Forelimb muscle (tissue), 1 donor: ENCODE measurements at regions not wholly inside any gene's neighbourhood (a gene's known extent, or its start where the extent isn't known, plus 50 kb on each side); places are given as distances from the start of the nearest gene placed in this dataset.
"Not testable (repeated sequence)": the region's sequence is repeated elsewhere in the genome, so short reads cannot be mapped to it uniquely, and the experiment has no call there.

ENCODE experiments used
- DNase-seq: peaks from one replicate; pipeline ENCODE4 v3.0.0-alpha.2; 2013; ENCODE audit warnings: low read depth

GRCh38 chr20:41719151-41719550 lies 101.0 kb upstream of the CHD6 start:
- DNase-seq: no peak

- no peak for DNase-seq
Observed at GRCh38 chr20:41717483-41717882, 99.3 kb upstream of the CHD6 start.

- DNase-seq: no peak
Observed at GRCh38 chr20:41716911-41717310, 98.7 kb upstream of the CHD6 start.

GRCh38 chr20:41716436-41716835 lies 98.3 kb upstream of the CHD6 start:
- DNase-seq: no peak

GRCh38 chr20:41715526-41715925 lies 97.3 kb upstream of the CHD6 start:
- DNase-seq: no peak

- no peak for DNase-seq
Observed at GRCh38 chr20:41714030-41714429, 95.9 kb upstream of the CHD6 start.

GRCh38 chr20:41704896-41705295 lies 86.7 kb upstream of the CHD6 start:
- no peak for DNase-seq

GRCh38 chr20:41702647-41703046 lies 84.5 kb upstream of the CHD6 start:
- DNase-seq: no peak

GRCh38 chr20:41701588-41702348 lies 83.6 kb upstream of the CHD6 start:
- DNase-seq: no peak

GRCh38 chr20:41699673-41700072 lies 81.5 kb upstream of the CHD6 start:
- not testable (repeated sequence) for DNase-seq

- DNase-seq: no peak
Observed at GRCh38 chr20:41697861-41698559, 79.8 kb upstream of the CHD6 start.

GRCh38 chr20:41696428-41696827 lies 78.3 kb upstream of the CHD6 start:
- DNase-seq: no peak

GRCh38 chr20:41694796-41695195 lies 76.6 kb upstream of the CHD6 start:
- no peak for DNase-seq

- DNase-seq: peak; percentile 80
Observed at GRCh38 chr20:41693136-41693979, 75.2 kb upstream of the CHD6 start.

- peak; percentile 67 for DNase-seq
Observed at GRCh38 chr20:41692479-41693135, 74.4 kb upstream of the CHD6 start.

GRCh38 chr20:41691443-41691842 lies 73.3 kb upstream of the CHD6 start:
- DNase-seq: no peak

- no peak for DNase-seq
Observed at GRCh38 chr20:41690702-41691101, 72.5 kb upstream of the CHD6 start.

GRCh38 chr20:41686961-41687360 lies 68.8 kb upstream of the CHD6 start:
- no peak for DNase-seq

- not testable (repeated sequence) for DNase-seq
Observed at GRCh38 chr20:41685145-41685544, 67.0 kb upstream of the CHD6 start.

- no peak for DNase-seq
Observed at GRCh38 chr20:41678799-41679198, 60.6 kb upstream of the CHD6 start.

- no peak for DNase-seq
Observed at GRCh38 chr20:41672282-41672681, 54.1 kb upstream of the CHD6 start.

- DNase-seq: no peak
Observed at GRCh38 chr20:41671143-41671542, 53.0 kb upstream of the CHD6 start.
